ENCODE measurements at regions not wholly inside any gene's neighbourhood (a gene's known extent, or its start where the extent isn't known, plus 50 kb on each side); places are given as distances from the start of the nearest gene placed in this dataset.

DNA sequence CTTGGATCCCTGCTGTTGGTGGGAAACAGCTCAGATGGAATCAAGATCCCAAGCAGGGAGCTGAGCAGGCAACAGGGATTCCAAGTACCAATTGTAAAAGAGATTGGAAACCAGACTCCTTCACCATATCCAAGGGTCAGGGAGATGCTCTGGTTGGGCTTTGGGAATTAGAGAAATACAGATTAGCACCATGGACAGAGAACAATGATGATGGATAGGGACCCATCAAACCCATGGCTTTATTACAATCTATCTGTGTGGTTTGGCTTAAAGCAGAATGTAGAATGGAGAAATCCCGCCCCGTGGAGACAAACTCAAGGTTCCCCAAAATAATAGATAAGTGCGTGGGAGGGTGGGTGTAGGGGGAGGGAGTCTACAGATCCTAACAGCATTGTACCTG, 120.7 kb upstream of the CSF3R start:
- ATAC-seq: no peak
- no peak for TF ChIP-seq PPARA (CRISPR knock-in tag; IDR thresholded peaks at IDR 0.05; ENCODE audit: borderline replicate concordance)
- no peak for TF ChIP-seq ZFP30 (CRISPR knock-in tag; IDR thresholded peaks at IDR 0.05)
- no peak for TF ChIP-seq ISL1 (CRISPR knock-in tag; IDR thresholded peaks at IDR 0.05)
- TF ChIP-seq, protein P1, sequence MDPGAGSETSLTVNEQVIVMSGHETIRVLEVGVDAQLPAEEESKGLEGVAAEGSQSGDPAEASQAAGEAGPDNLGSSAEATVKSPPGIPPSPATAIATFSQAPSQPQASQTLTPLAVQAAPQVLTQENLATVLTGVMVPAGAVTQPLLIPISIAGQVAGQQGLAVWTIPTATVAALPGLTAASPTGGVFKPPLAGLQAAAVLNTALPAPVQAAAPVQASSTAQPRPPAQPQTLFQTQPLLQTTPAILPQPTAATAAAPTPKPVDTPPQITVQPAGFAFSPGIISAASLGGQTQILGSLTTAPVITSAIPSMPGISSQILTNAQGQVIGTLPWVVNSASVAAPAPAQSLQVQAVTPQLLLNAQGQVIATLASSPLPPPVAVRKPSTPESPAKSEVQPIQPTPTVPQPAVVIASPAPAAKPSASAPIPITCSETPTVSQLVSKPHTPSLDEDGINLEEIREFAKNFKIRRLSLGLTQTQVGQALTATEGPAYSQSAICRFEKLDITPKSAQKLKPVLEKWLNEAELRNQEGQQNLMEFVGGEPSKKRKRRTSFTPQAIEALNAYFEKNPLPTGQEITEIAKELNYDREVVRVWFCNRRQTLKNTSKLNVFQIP (CRISPR knock-in tag; IDR thresholded peaks at IDR 0.05; ENCODE audit: borderline replicate concordance, low read depth): no peak
- TF ChIP-seq OSR1 (CRISPR knock-in tag; IDR thresholded peaks at IDR 0.05): no peak
- no peak for TF ChIP-seq SNAI2 (CRISPR knock-in tag; IDR thresholded peaks at IDR 0.05)
- no peak for TF ChIP-seq PATZ1 (CRISPR knock-in tag; IDR thresholded peaks at IDR 0.05; ENCODE audit: borderline replicate concordance)
- TF ChIP-seq ZNF70 (CRISPR knock-in tag; IDR thresholded peaks at IDR 0.05): no peak
- no peak for TF ChIP-seq ZFP3 (CRISPR knock-in tag; IDR thresholded peaks at IDR 0.05)
- no peak for TF ChIP-seq TOX (CRISPR knock-in tag; IDR thresholded peaks at IDR 0.05; ENCODE audit: borderline replicate concordance)
- no peak for TF ChIP-seq ZNF565 (CRISPR knock-in tag; conservative IDR thresholded peaks at IDR 0.05; ENCODE audit: low read depth)
- no peak for TF ChIP-seq ESRRG (CRISPR knock-in tag; IDR thresholded peaks at IDR 0.05)
- TF ChIP-seq, protein P2, sequence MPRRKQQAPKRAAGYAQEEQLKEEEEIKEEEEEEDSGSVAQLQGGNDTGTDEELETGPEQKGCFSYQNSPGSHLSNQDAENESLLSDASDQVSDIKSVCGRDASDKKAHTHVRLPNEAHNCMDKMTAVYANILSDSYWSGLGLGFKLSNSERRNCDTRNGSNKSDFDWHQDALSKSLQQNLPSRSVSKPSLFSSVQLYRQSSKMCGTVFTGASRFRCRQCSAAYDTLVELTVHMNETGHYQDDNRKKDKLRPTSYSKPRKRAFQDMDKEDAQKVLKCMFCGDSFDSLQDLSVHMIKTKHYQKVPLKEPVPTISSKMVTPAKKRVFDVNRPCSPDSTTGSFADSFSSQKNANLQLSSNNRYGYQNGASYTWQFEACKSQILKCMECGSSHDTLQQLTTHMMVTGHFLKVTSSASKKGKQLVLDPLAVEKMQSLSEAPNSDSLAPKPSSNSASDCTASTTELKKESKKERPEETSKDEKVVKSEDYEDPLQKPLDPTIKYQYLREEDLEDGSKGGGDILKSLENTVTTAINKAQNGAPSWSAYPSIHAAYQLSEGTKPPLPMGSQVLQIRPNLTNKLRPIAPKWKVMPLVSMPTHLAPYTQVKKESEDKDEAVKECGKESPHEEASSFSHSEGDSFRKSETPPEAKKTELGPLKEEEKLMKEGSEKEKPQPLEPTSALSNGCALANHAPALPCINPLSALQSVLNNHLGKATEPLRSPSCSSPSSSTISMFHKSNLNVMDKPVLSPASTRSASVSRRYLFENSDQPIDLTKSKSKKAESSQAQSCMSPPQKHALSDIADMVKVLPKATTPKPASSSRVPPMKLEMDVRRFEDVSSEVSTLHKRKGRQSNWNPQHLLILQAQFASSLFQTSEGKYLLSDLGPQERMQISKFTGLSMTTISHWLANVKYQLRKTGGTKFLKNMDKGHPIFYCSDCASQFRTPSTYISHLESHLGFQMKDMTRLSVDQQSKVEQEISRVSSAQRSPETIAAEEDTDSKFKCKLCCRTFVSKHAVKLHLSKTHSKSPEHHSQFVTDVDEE (CRISPR knock-in tag; IDR thresholded peaks at IDR 0.05): no peak
- TF ChIP-seq GLIS3 (CRISPR knock-in tag; IDR thresholded peaks at IDR 0.05): no peak
- TF ChIP-seq ARNTL (CRISPR knock-in tag; IDR thresholded peaks at IDR 0.05; ENCODE audit: borderline replicate concordance, low read depth): no peak

- ATAC-seq: no peak
- TF ChIP-seq, protein P1 (CRISPR knock-in tag; IDR thresholded peaks at IDR 0.05; ENCODE audit: borderline replicate concordance, low read depth): no peak
- no peak for TF ChIP-seq GLIS3 (CRISPR knock-in tag; IDR thresholded peaks at IDR 0.05)
- no peak for TF ChIP-seq ZFP30 (CRISPR knock-in tag; IDR thresholded peaks at IDR 0.05)
- TF ChIP-seq ZFP3 (CRISPR knock-in tag; IDR thresholded peaks at IDR 0.05): no peak
- TF ChIP-seq BACH2 (CRISPR knock-in tag; IDR thresholded peaks at IDR 0.05; ENCODE audit: borderline replicate concordance): no peak
- no peak for TF ChIP-seq ZNF70 (CRISPR knock-in tag; IDR thresholded peaks at IDR 0.05)
- TF ChIP-seq ZNF565 (CRISPR knock-in tag; conservative IDR thresholded peaks at IDR 0.05; ENCODE audit: low read depth): no peak
- no peak for TF ChIP-seq ZNF8 (CRISPR knock-in tag; IDR thresholded peaks at IDR 0.05)
- no peak for TF ChIP-seq PPARA (CRISPR knock-in tag; IDR thresholded peaks at IDR 0.05; ENCODE audit: borderline replicate concordance)
- TF ChIP-seq SNAI2 (CRISPR knock-in tag; IDR thresholded peaks at IDR 0.05): no peak
- TF ChIP-seq TCF4 (CRISPR knock-in tag; IDR thresholded peaks at IDR 0.05; ENCODE audit: borderline replicate concordance): no peak
- TF ChIP-seq ESRRG (CRISPR knock-in tag; IDR thresholded peaks at IDR 0.05): no peak
- no peak for TF ChIP-seq PATZ1 (CRISPR knock-in tag; IDR thresholded peaks at IDR 0.05; ENCODE audit: borderline replicate concordance)
- no peak for TF ChIP-seq ZC3H10 (CRISPR knock-in tag; IDR thresholded peaks at IDR 0.05)
- TF ChIP-seq, protein P2 (CRISPR knock-in tag; IDR thresholded peaks at IDR 0.05): no peak
- TF ChIP-seq ISL1 (CRISPR knock-in tag; IDR thresholded peaks at IDR 0.05): no peak
- no peak for TF ChIP-seq RARB (CRISPR knock-in tag; IDR thresholded peaks at IDR 0.05)
Measured at GRCh38 chr1:36602184-36602583, 119.5 kb upstream of the CSF3R start.
